Smooth muscle cell (in vitro differentiated cells): ENCODE measurements at regions not wholly inside any gene's neighbourhood (a gene's known extent, or its start where the extent isn't known, plus 50 kb on each side); places are given as distances from the start of the nearest gene placed in this dataset.

Experiments used
- DNase-seq: peaks from one replicate; lab custom pipeline; 2025; ENCODE audit not compliant: unreplicated experiment; lab: John Stamatoyannopoulos, UW
- H2AFZ ChIP-seq: fragments of 200-600 bp; sonication (generic); 2 replicates; pipeline ENCODE4 v1.6.0; 2016; ENCODE audit warnings: antibody characterized with exemption, low read depth, mild to moderate bottlenecking
- H3F3A ChIP-seq: fragments of 200-600 bp; sonication (generic); 2 replicates; pipeline ENCODE4 v1.6.0; 2017; ENCODE audit warnings: antibody characterized with exemption, low read depth
- H3K27ac ChIP-seq: fragments of 200-600 bp; sonication (generic); 2 replicates; pipeline ENCODE4 v1.5.1; 2016; ENCODE audit warnings: low read depth, mild to moderate bottlenecking
- H3K27me3 ChIP-seq: fragments of 200-600 bp; sonication (generic); 2 replicates; pipeline ENCODE4 v1.6.1; 2016; ENCODE audit warnings: low read depth, mild to moderate bottlenecking
- H3K36me3 ChIP-seq: fragments of 200-600 bp; sonication (generic); 2 replicates; pipeline ENCODE4 v1.5.1; 2016; ENCODE audit warnings: low read depth
- H3K4me1 ChIP-seq: fragments of 200-600 bp; sonication (generic); 2 replicates; pipeline ENCODE4 v1.5.1; 2016; ENCODE audit warnings: low read depth
- H3K4me2 ChIP-seq: fragments of 200-600 bp; sonication (generic); 2 replicates; pipeline ENCODE4 v1.6.0; 2016; ENCODE audit warnings: mild to moderate bottlenecking
- H3K4me3 ChIP-seq: fragments of 200-600 bp; sonication (generic); 2 replicates; pipeline ENCODE4 v1.5.1; 2016; ENCODE audit warnings: mild to moderate bottlenecking
- H3K79me2 ChIP-seq: fragments of 200-600 bp; sonication (generic); 2 replicates; pipeline ENCODE4 v1.6.0; 2016; ENCODE audit warnings: low read depth, mild to moderate bottlenecking
- H3K9ac ChIP-seq: fragments of 200-600 bp; sonication (generic); 2 replicates; pipeline ENCODE4 v1.6.0; 2016; ENCODE audit warnings: low read depth
- H3K9me3 ChIP-seq: fragments of 200-600 bp; sonication (generic); replicated peaks from 2 replicates; pipeline ENCODE4 v1.5.1; 2016; ENCODE audit warnings: low read depth
- H4K20me1 ChIP-seq: fragments of 200-600 bp; sonication (generic); 2 replicates; pipeline ENCODE4 v1.6.0; 2016; ENCODE audit warnings: low read depth
- CTCF ChIP-seq: fragments of 200-600 bp; sonication (generic); IDR thresholded peaks from 2 replicates; pipeline ENCODE4 v1.5.1; 2017; ENCODE audit warnings: borderline replicate concordance, mild to moderate bottlenecking, antibody characterized with exemption; ENCODE audit not compliant: insufficient read depth, poor library complexity, severe bottlenecking
- WGBS: methylation state at CpG from one replicate; pipeline ENCODE4 v1.1.7; 2016; ENCODE audit warnings: low lambda C conversion rate; 5-methylcytosine and 5-hydroxymethylcytosine counted together

GRCh38 chr1:181334724-181335123 lies 148.6 kb upstream of the CACNA1E start:
- Histone ChIP-seq H3K27me3 (no peaks in the 10 kb centered on the region), H3K27ac (no peak overlapping the region), H2AFZ (no peak overlapping the region), H3K4me2 (no peak overlapping the region), H3K4me3 (no peak overlapping the region), H3K9me3 (no peaks in the 10 kb centered on the region), H3F3A (no peaks in the 10 kb centered on the region), H3K36me3 (no peaks in the 10 kb centered on the region), H3K9ac (no peak overlapping the region), H3K79me2 (no peaks in the 10 kb centered on the region), H4K20me1 (no peaks in the 10 kb centered on the region), H3K4me1 (no peaks in the 10 kb centered on the region)
- 95% methylated on average over 2 of the region's 2 CpGs for WGBS
- TF ChIP-seq CTCF: no peak
- DNase-seq: no peak

GRCh38 chr1:181335631-181336030 lies 147.7 kb upstream of the CACNA1E start:
- Histone ChIP-seq H4K20me1 (no peaks in the 10 kb centered on the region), H3K36me3 (no peaks in the 10 kb centered on the region), H3K9ac (no peak overlapping the region), H3K4me2 (no peak overlapping the region), H3K4me3 (no peak overlapping the region), H3K4me1 (no peaks in the 10 kb centered on the region), H3K79me2 (no peaks in the 10 kb centered on the region), H3F3A (no peaks in the 10 kb centered on the region), H3K27me3 (no peaks in the 10 kb centered on the region), H3K27ac (no peak overlapping the region), H3K9me3 (no peaks in the 10 kb centered on the region), H2AFZ (no peak overlapping the region)
- 81% methylated on average over 3 of the region's 3 CpGs for WGBS
- DNase-seq: no peak
- TF ChIP-seq CTCF: no peak

DNA sequence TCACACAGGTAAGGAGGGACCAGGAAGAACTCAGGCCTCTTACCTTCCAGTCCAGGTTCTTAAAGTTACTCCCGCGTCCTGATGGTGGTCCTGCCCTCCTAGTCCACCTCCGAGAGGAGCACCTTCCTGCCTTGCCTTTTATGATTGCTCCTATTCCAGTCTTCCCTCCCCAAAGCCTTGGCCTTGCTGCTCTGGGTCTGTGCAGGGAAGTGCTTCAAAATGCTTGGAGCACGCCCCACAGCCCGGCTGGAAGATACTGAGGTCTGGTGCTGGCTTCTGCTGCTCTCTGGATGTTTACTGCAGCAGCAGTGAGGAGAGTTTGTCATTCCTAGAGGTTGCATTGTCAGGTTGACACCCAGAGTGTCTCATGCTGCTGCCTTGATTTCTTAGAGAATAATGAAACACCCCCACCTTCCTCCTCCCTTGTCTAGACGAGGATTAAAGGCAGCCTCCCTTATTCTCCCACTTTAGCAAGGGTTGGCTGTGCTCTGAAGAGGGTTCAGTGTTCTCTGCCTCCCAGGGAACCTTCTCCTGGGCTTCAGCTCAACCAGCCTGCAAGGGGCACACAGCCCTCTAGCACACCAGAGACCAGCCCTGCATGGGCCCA lies 142.2 kb upstream of the CACNA1E start:
- Histone ChIP-seq H3K9ac (no peak overlapping the region), H3K27ac (no peak overlapping the region), H3K4me2 (no peak overlapping the region), H3K79me2 (no peaks in the 10 kb centered on the region), H2AFZ (no peak overlapping the region), H3K9me3 (no peaks in the 10 kb centered on the region), H3F3A (no peaks in the 10 kb centered on the region), H3K36me3 (no peaks in the 10 kb centered on the region), H3K4me1 (no peaks in the 10 kb centered on the region), H4K20me1 (no peaks in the 10 kb centered on the region), H3K27me3 (peaks cover 5% of the 10 kb centered on the region), H3K4me3 (no peak overlapping the region)
- TF ChIP-seq CTCF: no peak
- WGBS: 78% methylated on average over 6 of the region's 6 CpGs
- no peak for DNase-seq

DNA sequence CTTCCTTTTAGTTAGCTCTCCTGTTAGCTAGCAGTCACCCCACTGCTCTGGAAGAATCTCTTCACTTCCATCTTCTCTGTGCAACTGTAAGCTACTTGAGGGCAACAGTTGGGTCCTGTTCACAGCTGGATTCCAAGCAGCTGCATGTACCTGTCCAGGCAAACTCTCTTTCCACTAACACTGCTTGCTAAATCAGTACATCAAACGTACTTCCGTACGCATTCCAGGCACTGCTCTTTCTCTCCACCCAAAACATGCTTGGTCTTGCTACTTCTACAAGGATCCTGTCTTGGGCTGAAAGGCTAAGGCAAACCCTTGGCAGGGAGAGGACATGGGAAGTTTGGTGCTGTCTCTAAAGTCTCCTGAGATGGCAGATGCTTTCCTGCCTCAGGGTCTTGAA lies 139.2 kb upstream of the CACNA1E start:
- Histone ChIP-seq H3K27ac (no peak overlapping the region), H3K9me3 (no peaks in the 10 kb centered on the region), H3K79me2 (no peaks in the 10 kb centered on the region), H3K4me2 (no peak overlapping the region), H3K4me1 (no peaks in the 10 kb centered on the region), H3K27me3 (peaks cover 5% of the 10 kb centered on the region), H3K9ac (no peak overlapping the region), H4K20me1 (no peaks in the 10 kb centered on the region), H3K4me3 (no peak overlapping the region), H3K36me3 (no peaks in the 10 kb centered on the region), H3F3A (no peaks in the 10 kb centered on the region), H2AFZ (no peak overlapping the region)
- WGBS: 88% methylated on average over 3 of the region's 3 CpGs
- DNase-seq: no peak
- TF ChIP-seq CTCF: no peak
